ENCODE measurements at regions not wholly inside any gene's neighbourhood (a gene's known extent, or its start where the extent isn't known, plus 50 kb on each side); places are given as distances from the start of the nearest gene placed in this dataset.

GRCh38 chr15:95868450-95868849 lies 462.1 kb upstream of the NR2F2 start:
- DNase-seq (ENCODE audit: extremely low read depth in 1 of 2, low read depth in 1 of 2): no peak

DNA sequence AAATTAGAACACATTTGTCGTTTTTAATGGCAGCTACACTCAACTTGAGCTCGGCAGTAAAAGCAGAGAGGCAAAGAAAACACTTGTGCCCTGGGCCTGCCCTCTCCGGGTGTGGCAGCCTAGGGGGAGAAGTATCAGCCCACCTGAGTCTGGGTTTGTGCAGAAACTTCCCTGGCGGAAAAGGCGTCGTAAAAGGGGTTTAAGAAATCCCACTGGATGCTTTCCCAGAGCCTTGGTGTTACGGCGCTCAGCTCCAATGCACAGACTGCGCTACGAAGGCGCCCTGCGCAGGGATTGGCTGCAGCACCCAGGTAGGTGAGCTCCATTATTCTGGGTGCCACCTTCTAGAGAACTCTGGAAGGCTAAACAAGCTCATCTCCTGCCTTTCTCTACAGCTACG lies 461.5 kb upstream of the NR2F2 start:
- no peak for DNase-seq (ENCODE audit: extremely low read depth in 1 of 2, low read depth in 1 of 2)

DNA sequence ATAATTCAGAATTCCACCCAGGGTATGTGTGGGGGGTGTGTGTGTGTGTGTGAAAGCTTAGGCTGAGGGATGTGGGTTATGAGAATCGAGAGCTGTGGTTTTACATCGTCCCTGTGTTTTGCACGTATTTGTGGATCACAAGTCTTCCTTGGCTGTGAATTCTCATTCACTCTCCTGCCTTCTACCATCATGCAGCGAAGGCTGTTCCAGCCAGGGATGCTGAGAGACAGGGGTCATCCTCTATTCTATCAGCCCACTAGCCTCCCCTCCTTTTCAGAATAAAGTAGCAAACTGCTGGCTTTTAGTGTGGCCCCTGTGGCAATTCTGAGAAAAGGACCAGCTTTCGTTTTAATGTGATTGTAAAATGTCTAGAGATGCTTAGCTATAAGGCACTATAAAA lies 460.6 kb upstream of the NR2F2 start:
- no peak for DNase-seq (ENCODE audit: extremely low read depth in 1 of 2, low read depth in 1 of 2)

DNA sequence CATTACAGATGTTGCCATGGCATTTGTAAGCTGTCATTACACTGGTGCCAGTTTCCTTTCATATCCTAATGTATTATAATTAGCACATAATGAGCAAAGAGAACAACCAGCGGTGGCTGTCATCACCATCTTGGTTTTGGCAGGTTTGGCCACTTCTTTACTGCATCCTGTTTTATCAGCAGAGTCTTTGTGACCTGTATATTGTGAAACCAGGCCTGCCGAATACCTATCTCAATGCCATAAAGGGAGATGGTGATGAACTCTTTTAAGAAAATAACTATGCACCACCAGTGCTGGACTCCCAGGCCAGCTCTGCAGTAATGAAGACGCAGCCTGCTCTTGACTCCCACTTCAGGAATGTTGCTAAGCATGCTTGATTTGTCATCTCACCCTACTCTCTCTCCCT lies 458.1 kb upstream of the NR2F2 start:
- no peak for DNase-seq (ENCODE audit: extremely low read depth in 1 of 2, low read depth in 1 of 2)

GRCh38 chr15:95874637-95875036 lies 455.9 kb upstream of the NR2F2 start:
- no peak for DNase-seq (ENCODE audit: extremely low read depth in 1 of 2, low read depth in 1 of 2)

GRCh38 chr15:95875121-95875643 lies 455.3 kb upstream of the NR2F2 start:
- DNase-seq (ENCODE audit: extremely low read depth in 1 of 2, low read depth in 1 of 2): no peak

DNA sequence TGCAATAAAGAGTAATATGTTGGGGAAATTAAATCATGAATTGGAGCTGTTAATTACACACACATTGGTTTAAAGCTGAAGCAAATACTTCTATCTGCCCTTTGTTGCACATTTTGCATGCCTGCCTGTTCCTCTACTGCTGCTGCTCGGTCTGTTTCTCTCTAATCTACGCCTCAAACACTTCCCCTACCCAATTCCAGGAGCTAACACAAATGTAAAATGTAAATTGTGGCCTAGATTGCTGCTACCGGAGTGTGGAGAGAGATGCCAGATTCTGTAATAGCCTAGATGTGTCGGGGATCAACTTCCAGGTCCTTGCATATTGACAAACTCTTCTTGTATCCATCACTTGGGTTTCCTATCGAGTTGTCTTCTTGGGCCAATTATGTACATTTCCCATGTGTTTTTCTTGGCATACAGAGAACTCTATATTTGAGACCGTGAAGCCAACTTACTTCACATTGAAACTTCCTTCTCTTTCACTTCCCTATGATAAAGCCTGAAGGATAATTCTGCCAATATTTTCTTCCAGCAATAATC lies 450.4 kb upstream of the NR2F2 start:
- DNase-seq (ENCODE audit: extremely low read depth in 1 of 2, low read depth in 1 of 2): no peak

DNA sequence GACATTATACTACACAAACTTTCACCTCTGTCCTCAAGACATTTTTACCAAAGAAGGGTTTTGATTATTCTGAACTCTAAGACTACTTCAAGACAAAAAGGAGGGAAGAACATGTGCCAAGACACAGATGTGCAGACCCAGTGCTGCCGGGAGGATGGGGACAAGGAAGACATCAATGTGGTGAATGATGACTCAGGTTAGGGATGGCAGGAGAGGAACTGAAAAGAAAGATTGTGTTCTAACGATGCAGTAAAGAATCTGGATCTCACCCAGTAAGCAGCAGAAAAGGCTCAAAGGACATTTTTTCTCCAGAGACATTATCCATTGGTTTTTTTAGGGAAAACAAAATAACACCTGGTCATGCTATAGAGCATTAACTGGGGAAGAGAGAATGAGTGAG lies 449.9 kb upstream of the NR2F2 start:
- DNase-seq (ENCODE audit: extremely low read depth in 1 of 2, low read depth in 1 of 2): no peak

- no peak for DNase-seq (ENCODE audit: extremely low read depth in 1 of 2, low read depth in 1 of 2)
These were observed 447.4 kb upstream of the NR2F2 start for GRCh38 chr15:95883064-95883463.

- DNase-seq (ENCODE audit: extremely low read depth in 1 of 2, low read depth in 1 of 2): no peak
These were observed 446.2 kb upstream of the NR2F2 start for GRCh38 chr15:95884276-95884675.

GRCh38 chr15:95887666-95888390 lies 442.7 kb upstream of the NR2F2 start:
- no peak for DNase-seq (ENCODE audit: extremely low read depth in 1 of 2, low read depth in 1 of 2)

GRCh38 chr15:95888762-95889161 lies 441.7 kb upstream of the NR2F2 start:
- no peak for DNase-seq (ENCODE audit: extremely low read depth in 1 of 2, low read depth in 1 of 2)

- DNase-seq (ENCODE audit: extremely low read depth in 1 of 2, low read depth in 1 of 2): no peak
These were observed 436.0 kb upstream of the NR2F2 start for GRCh38 chr15:95894407-95894956.

DNA sequence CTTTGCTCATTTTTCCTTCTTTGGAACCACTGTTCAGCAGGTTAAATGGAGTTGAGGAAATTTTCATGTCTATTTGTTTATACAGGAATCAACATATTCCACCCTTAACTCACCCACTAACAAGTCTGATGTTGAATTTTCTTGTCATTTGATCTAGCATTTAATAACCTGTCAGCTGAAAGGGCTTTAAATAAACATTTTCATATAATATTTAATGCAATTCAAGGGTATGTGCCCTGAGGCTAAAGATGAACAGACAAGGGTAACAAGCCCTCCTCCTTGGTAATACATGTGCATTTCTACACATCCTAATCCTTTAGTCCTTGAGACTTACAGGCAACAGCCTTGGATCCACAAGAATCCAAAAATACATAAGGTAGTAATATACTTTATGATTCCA lies 435.0 kb upstream of the NR2F2 start:
- DNase-seq (ENCODE audit: extremely low read depth in 1 of 2, low read depth in 1 of 2): no peak

DNA sequence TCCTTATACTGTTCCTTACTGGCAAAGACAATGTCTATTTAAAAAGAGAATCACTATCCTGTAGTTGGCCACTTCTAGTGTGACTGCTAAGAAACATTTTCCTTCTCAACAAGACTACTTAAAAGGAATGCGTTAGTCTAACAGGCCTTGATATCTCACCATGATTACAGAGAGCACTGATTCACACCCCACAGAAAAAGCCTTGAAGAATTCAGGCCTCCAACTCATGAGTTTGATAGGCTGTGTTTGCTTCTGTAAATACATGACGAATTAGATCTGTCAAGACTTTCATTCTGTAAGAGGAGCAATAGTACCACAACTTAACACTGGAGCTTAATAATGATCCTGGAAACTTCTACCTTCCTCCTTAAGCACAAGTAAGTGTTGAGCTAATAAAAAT lies 432.8 kb upstream of the NR2F2 start:
- no peak for DNase-seq (ENCODE audit: extremely low read depth in 1 of 2, low read depth in 1 of 2)

DNA sequence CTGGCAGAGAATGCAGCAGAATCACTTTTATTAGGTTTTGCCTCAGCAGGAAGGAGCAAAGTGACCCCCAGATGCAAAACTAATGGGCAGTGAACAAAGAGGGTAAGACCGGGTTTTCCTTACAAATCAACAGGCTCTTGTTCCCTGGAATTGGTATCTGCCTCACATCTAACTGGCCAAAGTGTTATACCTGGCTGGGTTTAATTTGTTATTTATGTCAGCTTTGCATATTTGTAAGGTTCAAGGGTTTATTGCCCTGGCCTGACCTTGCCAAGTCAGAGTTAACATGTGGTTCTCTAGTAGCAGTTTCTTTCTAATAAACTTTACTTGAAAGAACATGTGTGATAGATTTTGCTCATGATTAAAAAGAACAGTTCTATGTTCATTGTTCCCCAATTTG lies 431.7 kb upstream of the NR2F2 start:
- no peak for DNase-seq (ENCODE audit: extremely low read depth in 1 of 2, low read depth in 1 of 2)

DNA sequence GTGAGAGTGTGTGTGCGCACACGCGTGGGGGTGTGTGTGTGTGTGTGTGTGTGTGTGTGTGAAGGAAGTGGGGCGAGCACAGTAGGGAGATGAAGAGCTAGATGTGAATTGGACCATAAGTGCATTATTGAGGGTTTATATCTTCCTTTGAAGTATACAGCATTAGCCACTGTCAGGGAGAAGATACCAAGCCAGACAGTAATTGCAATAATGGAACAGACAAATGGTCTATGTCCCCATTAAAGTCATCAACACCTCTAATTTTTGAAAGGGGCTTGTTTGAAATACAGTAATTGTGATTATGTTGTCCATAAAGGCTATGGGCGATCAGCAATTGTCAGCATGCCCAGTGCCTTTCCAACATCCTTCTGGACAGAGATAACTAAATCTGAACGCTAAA lies 429.2 kb upstream of the NR2F2 start:
- no peak for DNase-seq (ENCODE audit: extremely low read depth in 1 of 2, low read depth in 1 of 2)

DNA sequence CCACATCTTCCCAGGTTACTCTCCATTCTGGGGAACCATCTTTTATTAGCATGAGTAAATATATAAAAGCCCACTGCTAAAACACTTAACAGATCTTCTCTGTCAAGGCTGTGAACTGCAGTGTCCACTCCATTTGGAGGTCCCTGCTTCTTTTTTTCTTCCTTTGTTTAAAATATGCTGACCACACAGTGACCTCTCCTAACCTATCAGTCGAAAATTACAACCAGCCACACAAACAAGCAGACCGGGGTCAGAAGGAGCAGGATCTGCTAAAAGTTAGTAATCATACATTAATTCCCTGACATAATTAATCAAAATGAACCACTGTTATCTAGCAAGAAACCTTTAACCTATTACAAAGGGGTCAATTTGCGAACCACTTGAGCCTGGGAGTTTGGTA lies 427.9 kb upstream of the NR2F2 start:
- DNase-seq (ENCODE audit: extremely low read depth in 1 of 2, low read depth in 1 of 2): no peak

DNA sequence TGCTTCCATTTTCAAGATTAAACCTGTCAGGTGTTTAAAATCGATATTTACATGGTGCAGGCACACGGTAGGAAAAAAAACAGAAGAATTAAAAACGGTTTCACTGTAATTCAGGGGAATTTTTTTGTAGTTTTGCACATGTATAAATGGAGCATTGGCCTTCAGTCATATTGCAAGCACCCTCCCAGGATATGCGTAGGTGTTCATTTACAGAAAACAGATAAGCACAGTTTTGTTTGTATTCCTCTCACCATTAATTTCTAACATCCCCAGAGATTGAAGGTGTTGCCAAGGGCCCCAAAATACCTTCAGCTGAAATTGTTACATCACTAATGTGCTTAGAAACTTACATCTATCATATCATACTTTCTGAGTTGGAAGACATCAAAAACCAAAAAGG lies 427.1 kb upstream of the NR2F2 start:
- DNase-seq (ENCODE audit: extremely low read depth in 1 of 2, low read depth in 1 of 2): no peak

DNA sequence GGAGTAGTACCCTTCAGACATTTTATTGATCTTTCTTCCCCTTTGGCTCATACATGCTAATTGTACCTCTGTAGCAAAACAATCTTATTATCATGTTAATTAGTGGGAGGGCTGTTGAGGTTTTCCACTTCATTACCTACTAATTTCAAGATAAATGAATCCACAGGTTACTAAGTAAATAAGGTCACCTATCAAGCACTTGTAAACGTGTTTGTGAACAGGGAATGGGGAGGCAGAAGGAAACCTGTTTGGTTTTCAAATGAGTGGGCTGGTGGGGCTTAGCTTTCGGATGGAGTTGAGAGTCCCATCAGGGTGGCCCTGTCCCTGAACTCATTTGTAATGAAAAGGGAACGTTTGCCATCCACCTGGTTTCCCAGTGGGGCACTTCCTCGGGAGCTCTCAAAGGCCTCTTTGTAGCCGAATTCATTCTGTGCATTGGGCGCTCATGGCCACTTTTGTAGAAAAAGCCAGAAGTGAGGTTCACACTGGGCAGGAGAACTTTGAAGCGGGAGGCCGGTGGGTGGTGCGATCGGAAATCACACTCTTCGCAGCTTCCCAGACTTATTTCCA lies 419.8 kb upstream of the NR2F2 start:
- no peak for DNase-seq (ENCODE audit: extremely low read depth in 1 of 2, low read depth in 1 of 2)

DNA sequence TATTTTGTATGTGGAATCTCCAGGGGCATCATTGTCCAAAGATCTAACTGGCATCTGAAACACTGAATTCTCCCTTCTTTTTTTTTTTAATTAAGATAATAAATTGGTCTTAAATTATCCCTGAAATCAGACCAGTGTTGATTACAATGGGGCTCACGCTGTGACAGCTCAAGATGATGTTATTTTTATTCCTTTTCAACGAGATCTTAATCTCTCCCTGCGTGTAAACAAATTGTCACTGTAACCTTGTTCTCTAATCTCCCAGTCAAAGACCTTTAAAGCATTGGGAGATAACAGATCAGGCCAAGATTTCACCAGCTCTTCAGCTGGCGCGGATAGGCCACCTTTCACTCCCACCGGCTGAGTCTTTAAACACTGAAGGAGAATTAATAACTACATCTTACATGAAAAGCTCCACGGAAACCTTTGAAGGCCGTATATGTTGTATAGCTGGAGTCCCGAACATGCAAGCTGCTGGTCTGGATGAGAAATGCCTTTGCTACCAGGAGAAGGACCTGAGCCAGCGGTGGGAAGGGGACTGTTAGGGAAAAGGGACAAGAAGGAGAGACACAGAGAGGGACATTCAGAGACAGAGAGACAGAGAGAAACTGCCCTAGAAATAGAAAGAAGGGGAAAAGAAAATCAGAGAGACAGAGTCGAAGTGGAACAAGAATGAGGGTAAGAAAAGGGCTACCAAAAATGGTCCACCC lies 418.8 kb upstream of the NR2F2 start:
- no peak for DNase-seq (ENCODE audit: extremely low read depth in 1 of 2, low read depth in 1 of 2)

DNA sequence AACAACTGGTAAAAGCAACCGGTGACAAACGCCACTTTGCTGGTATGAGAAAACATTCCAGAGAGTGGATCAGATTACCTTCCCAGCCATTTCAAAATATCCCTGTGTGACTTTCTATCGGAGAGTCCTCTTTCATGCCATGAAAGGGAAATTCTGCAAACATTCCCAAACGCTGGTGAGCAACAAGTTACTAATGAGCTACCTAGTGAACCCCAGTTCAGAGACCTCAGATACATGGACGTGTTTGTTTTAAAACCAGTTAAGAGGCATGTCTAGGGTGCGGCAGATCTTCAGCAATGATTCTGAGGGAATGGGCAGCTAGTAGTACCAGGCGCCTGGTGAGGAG lies 418.2 kb upstream of the NR2F2 start:
- no peak for DNase-seq (ENCODE audit: extremely low read depth in 1 of 2, low read depth in 1 of 2)

Measured in activated CD8-positive, alpha-beta memory T cell treated with anti-CD3 and anti-CD28 coated beads for 1 hour (primary cell).